ENCODE measurements at regions not wholly inside any gene's neighbourhood (a gene's known extent, or its start where the extent isn't known, plus 50 kb on each side); places are given as distances from the start of the nearest gene placed in this dataset.
"Not testable (repeated sequence)": the region's sequence is repeated elsewhere in the genome, so short reads cannot be mapped to it uniquely, and the experiment has no call there.

DNA sequence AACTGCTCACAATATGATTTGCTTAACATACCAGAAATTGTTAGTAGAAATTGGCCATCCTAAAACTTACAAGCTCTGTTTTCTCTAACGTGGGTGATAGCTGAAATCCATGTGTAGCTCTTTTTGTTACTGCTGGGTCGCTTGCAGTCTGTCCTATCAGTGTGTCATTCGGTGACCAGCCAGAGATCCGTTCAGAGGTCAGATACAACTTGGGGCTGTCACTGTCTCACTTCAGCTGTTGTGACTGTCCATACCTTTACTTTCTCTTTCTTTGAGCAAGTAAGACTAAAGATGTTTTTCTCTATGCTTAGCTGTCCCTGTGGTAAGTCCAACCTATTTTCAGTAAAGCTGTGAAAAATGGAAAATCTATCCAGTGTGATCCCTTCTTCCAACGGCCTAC, 282.9 kb upstream of the KCNH7 start:
- no peaks in the 10 kb centered on the region for H3K4me1 Mint-ChIP-seq
- no peaks in the 10 kb centered on the region for H3K36me3 Mint-ChIP-seq
- H3K27me3 Mint-ChIP-seq, result no peaks in the 10 kb centered on the region
- ATAC-seq, result no peak
- H3K27ac Mint-ChIP-seq, result no peak overlapping the region
- H3K4me3 Mint-ChIP-seq, result no peak overlapping the region
- H3K9me3 Mint-ChIP-seq, result peaks cover 3% of the 10 kb centered on the region

DNA sequence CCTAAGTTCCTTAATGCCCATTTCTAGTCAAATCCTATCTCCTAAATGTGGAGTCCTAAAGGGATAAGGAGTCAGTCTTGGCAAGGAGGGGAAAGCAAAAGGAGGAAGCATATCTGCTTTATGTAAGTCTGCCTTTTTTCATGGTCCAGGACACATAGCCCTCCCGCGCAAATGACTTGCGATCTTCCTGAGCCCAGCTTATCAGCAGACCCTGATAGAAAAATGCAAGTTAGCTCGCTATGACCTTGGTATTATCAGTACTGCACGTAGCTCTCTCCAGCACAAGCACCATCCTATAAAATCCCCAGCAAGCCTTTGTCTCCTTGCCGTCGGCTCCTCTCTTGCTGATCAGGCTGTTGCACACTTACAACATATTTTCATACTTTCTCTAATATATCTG, 281.4 kb upstream of the KCNH7 start:
- Mint-ChIP-seq H3K27me3 (no peaks in the 10 kb centered on the region), H3K36me3 (no peaks in the 10 kb centered on the region), H3K4me1 (no peaks in the 10 kb centered on the region), H3K27ac (no peak overlapping the region), H3K9me3 (peaks cover 3% of the 10 kb centered on the region), H3K4me3 (no peak overlapping the region)
- ATAC-seq, result peak; percentile 20

DNA sequence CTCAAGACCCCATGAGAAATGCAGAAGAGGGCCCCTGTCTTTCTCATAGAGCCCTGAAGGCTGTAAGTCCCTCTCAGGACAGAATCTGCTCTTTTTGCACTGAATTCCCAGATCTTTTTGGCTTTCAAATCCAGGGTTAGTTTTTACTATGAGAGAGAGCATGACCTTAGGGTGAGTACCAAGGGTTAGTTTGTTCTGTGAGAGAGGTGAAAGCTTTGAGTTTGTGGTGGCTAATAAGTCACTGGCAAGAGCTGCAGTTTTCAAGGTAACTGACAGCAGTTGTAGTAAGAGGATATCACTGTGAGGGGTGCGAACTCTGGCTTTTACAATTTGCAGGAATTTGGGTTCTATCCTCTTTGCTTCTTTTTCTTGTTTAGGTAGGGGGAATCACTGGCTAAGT, 248.4 kb upstream of the KCNH7 start:
- no peaks in the 10 kb centered on the region for H3K36me3 Mint-ChIP-seq
- ATAC-seq, result no peak
- no peaks in the 10 kb centered on the region for H3K4me1 Mint-ChIP-seq
- H3K27me3 Mint-ChIP-seq, result no peaks in the 10 kb centered on the region
- no peak overlapping the region for H3K27ac Mint-ChIP-seq
- no peak overlapping the region for H3K4me3 Mint-ChIP-seq
- peaks cover 2% of the 10 kb centered on the region for H3K9me3 Mint-ChIP-seq

DNA sequence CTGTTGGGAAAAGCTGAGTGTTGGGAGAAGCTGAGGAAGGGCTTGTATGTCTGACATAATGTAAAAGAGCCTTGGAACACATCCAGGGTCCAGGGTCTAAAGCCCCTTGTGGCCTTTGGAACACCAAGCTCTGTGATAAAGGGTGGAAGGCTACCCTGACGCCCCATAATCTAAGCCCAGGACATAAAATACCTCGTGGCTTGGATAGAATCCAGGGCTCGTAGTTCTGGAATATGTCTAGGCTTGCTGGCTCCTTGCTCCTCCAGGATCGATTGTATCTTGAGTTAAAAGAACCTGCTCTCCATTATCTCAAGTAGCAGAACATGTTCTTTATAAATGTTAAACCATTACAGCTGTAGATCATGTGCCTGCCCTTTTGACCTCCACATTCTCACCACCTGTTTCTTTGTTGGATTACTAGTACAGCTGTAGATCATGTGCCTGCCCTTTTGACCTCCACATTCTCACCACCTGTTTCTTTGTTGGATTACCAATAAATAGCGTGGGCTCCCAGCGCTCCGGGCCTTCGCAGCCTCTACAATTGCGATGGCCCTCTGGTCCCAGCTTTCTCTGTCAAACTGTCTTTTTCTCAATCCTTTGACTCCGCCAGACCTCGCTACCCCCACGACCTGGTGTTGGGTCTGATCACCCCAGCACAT, 246.9 kb upstream of the KCNH7 start:
- not testable (repeated sequence) for H3K27me3 Mint-ChIP-seq, ATAC-seq

DNA sequence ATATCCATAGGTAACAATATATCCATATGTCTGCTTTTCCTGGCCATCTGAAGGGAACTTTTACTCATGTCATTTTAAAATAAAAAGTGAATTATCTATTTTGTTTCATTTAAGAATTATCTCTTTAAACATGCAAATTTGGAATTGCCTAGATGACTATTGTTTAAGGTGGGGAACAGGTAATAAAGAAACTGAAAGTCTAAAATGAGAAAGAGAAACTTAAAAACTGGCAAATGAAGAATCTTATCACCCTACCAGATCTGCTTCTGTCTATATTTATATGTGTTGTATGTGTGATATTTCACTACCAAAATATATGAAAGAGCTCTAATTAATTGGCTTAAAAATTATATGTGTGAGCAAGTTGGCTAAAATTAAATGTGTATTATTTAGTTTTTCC, 243.2 kb upstream of the KCNH7 start:
- Mint-ChIP-seq H3K36me3 (no peaks in the 10 kb centered on the region), H3K27me3 (no peaks in the 10 kb centered on the region), H3K4me1 (no peaks in the 10 kb centered on the region), H3K9me3 (peaks cover 2% of the 10 kb centered on the region), H3K27ac (no peak overlapping the region), H3K4me3 (no peak overlapping the region)
- ATAC-seq, result no peak

More for the DNA sequence above, 246.9 kb upstream of the KCNH7 start:
- not testable (repeated sequence) for H3K9me3 Mint-ChIP-seq, H3K4me3 Mint-ChIP-seq, H3K36me3 Mint-ChIP-seq, H3K4me1 Mint-ChIP-seq, H3K27ac Mint-ChIP-seq

DNA sequence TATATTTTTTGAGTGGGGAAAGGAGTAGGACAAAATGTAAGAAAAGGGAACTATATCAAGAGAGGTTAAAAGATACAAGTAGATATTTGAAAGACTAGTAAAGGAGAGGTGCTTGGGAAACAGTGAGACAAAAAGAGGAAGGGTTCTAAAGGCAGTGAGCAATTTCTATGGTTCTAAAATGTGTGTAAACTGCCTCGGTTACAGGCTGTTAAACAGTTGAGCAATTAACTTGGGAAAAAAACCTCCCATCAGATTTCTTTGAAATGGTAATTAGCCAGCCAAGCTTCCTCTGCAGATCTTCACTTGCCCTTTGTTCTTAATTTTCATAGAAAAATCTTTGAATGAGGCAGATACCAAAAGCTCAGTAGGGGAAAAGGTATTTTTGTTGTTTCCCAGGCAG, 238.7 kb upstream of the KCNH7 start:
- no peak for ATAC-seq
- Mint-ChIP-seq H3K4me1 (no peaks in the 10 kb centered on the region), H3K36me3 (no peaks in the 10 kb centered on the region), H3K9me3 (no peaks in the 10 kb centered on the region), H3K27ac (no peak overlapping the region), H3K27me3 (no peaks in the 10 kb centered on the region), H3K4me3 (no peak overlapping the region)

DNA sequence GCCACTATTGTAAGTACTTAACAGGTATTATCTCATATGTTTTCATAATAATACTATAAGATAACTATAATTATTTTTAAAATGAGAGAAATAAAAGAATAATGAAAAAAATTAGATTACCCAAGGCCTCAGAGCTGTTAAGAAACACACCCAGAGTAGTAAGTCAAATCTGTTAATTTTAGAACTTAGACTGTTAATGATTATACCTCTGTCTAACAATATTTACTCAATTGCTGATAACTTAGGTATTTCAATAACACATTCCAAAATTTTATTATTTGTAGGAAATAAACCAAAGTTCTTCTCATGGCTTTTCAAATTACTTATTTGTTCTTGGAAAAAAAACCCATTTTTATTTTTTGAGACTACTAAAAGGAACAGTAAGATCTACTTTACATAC, 227.5 kb upstream of the KCNH7 start:
- no peaks in the 10 kb centered on the region for H3K27me3 Mint-ChIP-seq
- no peaks in the 10 kb centered on the region for H3K36me3 Mint-ChIP-seq
- H3K4me3 Mint-ChIP-seq, result no peak overlapping the region
- H3K4me1 Mint-ChIP-seq, result no peaks in the 10 kb centered on the region
- peaks cover 1% of the 10 kb centered on the region for H3K9me3 Mint-ChIP-seq
- H3K27ac Mint-ChIP-seq, result no peak overlapping the region
- ATAC-seq, result no peak

DNA sequence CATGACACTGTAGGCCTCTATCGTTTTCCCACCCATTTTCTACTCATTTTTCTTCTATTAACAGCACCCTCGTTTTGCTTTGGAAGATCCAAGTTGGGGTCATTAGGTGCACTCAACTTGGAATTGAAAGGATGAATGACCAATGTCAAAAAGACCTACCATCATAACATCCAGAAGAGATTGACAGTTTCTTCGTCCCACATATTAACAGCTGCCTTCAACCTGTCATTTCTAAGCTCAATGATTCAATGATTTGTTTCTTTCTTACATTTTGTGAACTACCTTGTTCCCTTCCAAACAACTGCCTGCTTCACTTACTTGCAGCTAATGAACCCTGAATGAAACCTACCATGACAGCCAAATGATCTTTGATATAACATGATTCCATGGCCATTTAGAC, 224.0 kb upstream of the KCNH7 start:
- Mint-ChIP-seq H3K36me3 (no peaks in the 10 kb centered on the region), H3K27me3 (no peaks in the 10 kb centered on the region), H3K27ac (no peak overlapping the region)

DNA sequence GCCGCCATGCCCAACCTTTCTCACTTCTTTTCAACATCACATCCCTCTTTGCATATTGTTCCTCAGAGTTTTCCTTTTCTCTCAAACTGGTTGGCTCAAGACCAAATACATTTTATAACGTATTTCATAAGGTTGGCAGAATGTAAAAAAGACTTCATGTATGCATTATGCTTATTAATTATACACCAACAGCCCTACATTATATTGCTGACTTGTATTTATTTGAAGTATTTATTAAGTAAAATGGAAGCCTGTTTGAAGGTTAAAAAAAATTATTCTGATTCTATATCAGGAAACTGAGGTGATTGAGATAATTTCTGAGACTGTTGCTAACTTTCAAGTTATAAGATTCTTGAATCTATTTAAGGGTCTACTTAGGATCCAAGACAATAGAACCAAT, 208.0 kb upstream of the KCNH7 start:
- peaks cover 3% of the 10 kb centered on the region for H3K9me3 Mint-ChIP-seq
- H3K36me3 Mint-ChIP-seq, result no peaks in the 10 kb centered on the region
- no peak for ATAC-seq
- H3K4me1 Mint-ChIP-seq, result no peaks in the 10 kb centered on the region
- no peak overlapping the region for H3K4me3 Mint-ChIP-seq
- no peaks in the 10 kb centered on the region for H3K27me3 Mint-ChIP-seq
- H3K27ac Mint-ChIP-seq, result no peak overlapping the region

More for the DNA sequence above, 224.0 kb upstream of the KCNH7 start:
- no peaks in the 10 kb centered on the region for H3K9me3 Mint-ChIP-seq
- no peaks in the 10 kb centered on the region for H3K4me1 Mint-ChIP-seq
- no peak for ATAC-seq
- H3K4me3 Mint-ChIP-seq, result no peak overlapping the region

DNA sequence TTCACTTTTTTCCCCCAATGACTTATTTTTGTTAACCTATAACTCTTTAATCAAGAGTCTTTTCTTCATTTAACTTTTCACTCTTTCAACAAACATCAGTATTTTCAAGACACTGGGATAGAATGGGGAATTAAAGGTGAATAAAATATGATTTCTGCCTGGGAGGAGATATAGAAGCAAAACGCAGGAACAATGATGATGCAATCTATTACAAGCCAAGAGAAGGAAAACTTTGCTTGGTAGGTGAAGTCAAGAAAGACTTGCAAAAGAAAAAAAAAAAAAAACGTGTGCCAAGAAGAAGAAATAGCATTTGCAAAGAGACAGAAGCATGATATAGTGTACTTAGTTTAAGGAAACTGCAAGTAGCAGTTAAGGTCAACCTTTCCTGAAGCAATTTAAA, 207.3 kb upstream of the KCNH7 start:
- no peak for ATAC-seq
- H3K9me3 Mint-ChIP-seq, result peaks cover 3% of the 10 kb centered on the region
- H3K4me1 Mint-ChIP-seq, result no peaks in the 10 kb centered on the region
- H3K27ac Mint-ChIP-seq, result no peak overlapping the region
- no peak overlapping the region for H3K4me3 Mint-ChIP-seq
- H3K36me3 Mint-ChIP-seq, result no peaks in the 10 kb centered on the region
- H3K27me3 Mint-ChIP-seq, result no peaks in the 10 kb centered on the region

DNA sequence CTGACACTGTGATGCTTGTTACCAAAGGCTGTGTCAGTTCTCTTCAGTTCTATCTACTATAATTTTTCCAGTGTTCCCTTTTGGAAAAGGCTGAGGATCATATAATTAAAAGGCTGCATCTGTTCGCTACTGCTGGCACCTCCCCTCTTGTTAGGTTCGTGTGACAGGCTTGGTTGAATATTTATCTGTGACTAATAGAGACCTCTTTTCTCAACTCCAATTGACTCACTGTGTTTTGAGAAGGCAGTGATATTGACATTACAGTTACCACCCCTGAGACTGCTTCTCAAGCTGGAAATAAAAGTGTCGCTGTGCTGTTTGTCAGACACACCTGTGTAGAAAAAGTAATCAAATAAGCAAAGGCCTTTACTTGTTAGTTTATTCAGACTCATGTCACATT, 205.5 kb upstream of the KCNH7 start:
- Mint-ChIP-seq H3K27me3 (no peaks in the 10 kb centered on the region), H3K4me3 (no peak overlapping the region), H3K36me3 (no peaks in the 10 kb centered on the region), H3K4me1 (no peaks in the 10 kb centered on the region), H3K9me3 (peaks cover 1% of the 10 kb centered on the region), H3K27ac (no peak overlapping the region)
- no peak for ATAC-seq

DNA sequence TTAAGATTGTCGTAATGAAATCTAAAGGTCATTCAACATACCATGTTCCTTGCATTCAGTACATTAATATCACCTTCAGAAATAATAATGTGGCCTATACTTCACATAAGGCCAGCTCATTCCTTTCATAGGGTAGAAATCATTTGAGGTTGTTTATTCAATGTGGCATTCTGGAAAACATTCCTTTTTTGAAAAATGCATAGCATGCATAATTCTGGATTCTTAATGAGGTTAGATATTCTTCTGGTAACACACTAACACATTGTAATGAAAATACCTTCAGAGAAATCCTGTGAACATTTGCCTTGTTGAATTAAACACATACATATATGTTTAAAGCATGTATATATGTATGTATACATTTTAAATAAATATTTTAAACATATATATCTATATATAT, 204.6 kb upstream of the KCNH7 start:
- Mint-ChIP-seq H3K36me3 (no peaks in the 10 kb centered on the region), H3K27me3 (no peaks in the 10 kb centered on the region), H3K9me3 (no peaks in the 10 kb centered on the region), H3K4me1 (no peaks in the 10 kb centered on the region), H3K27ac (no peak overlapping the region), H3K4me3 (no peak overlapping the region)
- no peak for ATAC-seq

DNA sequence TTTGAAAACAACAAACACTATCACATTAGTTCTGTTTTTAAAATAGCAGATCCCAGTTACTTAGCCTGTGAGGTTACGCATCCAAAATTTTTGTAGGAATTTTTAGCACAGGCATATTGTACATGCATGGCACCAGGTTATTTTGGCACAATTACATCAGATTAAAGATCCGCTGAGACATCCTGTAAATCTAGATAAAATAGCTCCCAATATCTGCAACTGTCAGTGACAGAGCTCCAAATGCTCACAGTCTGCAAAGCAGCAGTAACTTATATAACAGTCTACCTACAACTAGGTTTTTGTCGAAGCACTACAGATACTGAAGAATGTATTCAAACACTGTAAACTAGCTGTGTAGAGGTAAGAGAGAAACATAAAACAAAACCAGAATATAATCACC, 200.7 kb upstream of the KCNH7 start:
- H3K36me3 Mint-ChIP-seq, result no peaks in the 10 kb centered on the region
- no peak for ATAC-seq
- H3K4me3 Mint-ChIP-seq, result no peak overlapping the region
- H3K4me1 Mint-ChIP-seq, result no peaks in the 10 kb centered on the region
- no peak overlapping the region for H3K27ac Mint-ChIP-seq
- peaks cover 3% of the 10 kb centered on the region for H3K9me3 Mint-ChIP-seq
- H3K27me3 Mint-ChIP-seq, result no peaks in the 10 kb centered on the region

DNA sequence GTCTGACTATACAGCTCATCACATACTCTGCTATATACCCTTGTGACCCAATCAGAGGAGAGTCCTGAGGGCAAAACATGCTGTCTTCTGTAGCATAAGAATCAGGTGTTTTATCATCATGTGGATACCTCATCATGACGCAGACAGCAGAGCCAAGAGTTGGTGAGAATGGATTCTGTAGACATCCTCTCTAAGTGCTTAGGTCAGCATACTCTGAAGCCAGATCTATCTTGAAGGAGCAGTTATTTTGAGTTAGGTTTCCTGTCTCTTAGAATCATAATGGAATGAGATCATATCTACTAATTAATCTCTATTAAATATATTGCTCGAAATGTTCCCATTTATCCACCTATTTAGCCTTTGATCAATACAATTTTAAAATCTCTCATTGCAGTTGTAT, 190.2 kb upstream of the KCNH7 start:
- H3K4me1 Mint-ChIP-seq, result no peaks in the 10 kb centered on the region
- no peaks in the 10 kb centered on the region for H3K9me3 Mint-ChIP-seq
- no peak overlapping the region for H3K4me3 Mint-ChIP-seq
- no peaks in the 10 kb centered on the region for H3K27me3 Mint-ChIP-seq
- no peak for ATAC-seq
- no peaks in the 10 kb centered on the region for H3K36me3 Mint-ChIP-seq
- H3K27ac Mint-ChIP-seq, result no peak overlapping the region

DNA sequence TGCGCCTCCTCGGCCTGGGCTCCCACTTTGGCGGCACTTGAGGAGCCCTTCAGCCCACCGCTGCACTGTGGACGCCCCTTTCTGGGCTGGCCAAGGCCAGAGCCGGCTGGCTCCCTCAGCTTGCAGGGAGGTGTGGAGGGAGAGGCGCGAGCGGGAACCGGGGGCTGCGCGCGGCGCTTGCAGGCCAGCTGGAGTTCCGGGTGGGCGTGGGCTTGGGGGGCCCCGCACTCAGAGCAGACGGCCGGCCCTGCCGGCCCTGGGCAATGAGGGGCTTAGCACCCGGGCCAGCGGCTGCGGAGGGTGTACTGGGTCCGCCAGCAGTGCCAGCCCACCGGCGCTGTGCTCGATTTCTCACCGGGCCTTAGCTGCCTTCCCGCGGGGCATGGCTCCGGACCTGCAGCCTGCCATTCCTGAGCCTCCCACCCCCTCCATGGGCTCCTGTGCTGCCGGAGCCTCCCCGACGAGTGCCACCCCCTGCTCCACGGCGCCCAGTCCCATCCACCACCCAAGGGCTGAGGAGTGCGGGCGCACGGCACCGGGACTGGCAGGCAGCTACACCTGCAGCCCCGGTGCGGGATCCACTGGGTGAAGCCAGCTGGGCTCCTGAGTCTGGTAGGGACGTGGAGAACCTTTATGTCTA, 187.7 kb upstream of the KCNH7 start:
- H3K9me3 Mint-ChIP-seq, H3K4me1 Mint-ChIP-seq, H3K4me3 Mint-ChIP-seq, ATAC-seq, H3K36me3 Mint-ChIP-seq, H3K27me3 Mint-ChIP-seq, H3K27ac Mint-ChIP-seq: not testable (repeated sequence)

DNA sequence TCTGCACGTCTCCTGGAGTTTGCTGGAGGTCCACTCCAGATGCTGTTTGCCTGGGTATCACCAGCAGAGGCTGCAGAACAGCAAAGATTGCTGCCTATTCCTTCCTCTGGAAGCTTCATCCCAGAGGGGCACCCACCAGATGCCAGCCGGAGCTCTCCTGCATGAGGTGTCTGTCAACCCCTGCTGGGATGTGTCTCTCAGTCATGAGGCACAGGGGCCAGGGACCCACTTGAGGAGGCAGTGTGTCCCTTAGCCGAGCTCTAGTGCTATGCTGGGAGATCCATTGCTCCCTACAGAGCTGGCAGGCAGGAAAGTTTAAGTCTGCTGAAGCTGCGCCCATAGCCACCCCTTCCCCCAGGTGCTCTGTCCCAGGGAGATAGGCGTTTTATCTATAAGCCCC, 178.3 kb upstream of the KCNH7 start:
- not testable (repeated sequence) for ATAC-seq, H3K27ac Mint-ChIP-seq, H3K36me3 Mint-ChIP-seq, H3K27me3 Mint-ChIP-seq, H3K4me1 Mint-ChIP-seq, H3K4me3 Mint-ChIP-seq
- peaks cover 12% of the 10 kb centered on the region for H3K9me3 Mint-ChIP-seq
